HT1080 (cell line): ENCODE measurements at regions not wholly inside any gene's neighbourhood (a gene's known extent, or its start where the extent isn't known, plus 50 kb on each side); places are given as distances from the start of the nearest gene placed in this dataset.

Source experiments
- DNase-seq: peaks from one replicate; pipeline ENCODE4 v3.0.0-alpha.2; 2015; ENCODE audit warnings: low read depth

GRCh38 chr2:238669581-238670080, 178.3 kb upstream of the TWIST2 start:
- no peak for DNase-seq

- no peak for DNase-seq
Observed at GRCh38 chr2:238670111-238670585, 177.7 kb upstream of the TWIST2 start.

- no peak for DNase-seq
Observed at GRCh38 chr2:238682536-238682935, 165.3 kb upstream of the TWIST2 start.

- peak; percentile 86 for DNase-seq
Observed at GRCh38 chr2:238684362-238685326, 163.2 kb upstream of the TWIST2 start.

- no peak for DNase-seq
Observed at GRCh38 chr2:238685327-238685709, 162.6 kb upstream of the TWIST2 start.

GRCh38 chr2:238685713-238686112, 162.2 kb upstream of the TWIST2 start:
- no peak for DNase-seq

- DNase-seq: no peak
Observed at GRCh38 chr2:238686223-238686622, 161.7 kb upstream of the TWIST2 start.

- no peak for DNase-seq
Observed at GRCh38 chr2:238688193-238689153, 159.4 kb upstream of the TWIST2 start.

- DNase-seq: no peak
Observed at GRCh38 chr2:238689331-238689730, 158.6 kb upstream of the TWIST2 start.

- DNase-seq: no peak
Observed at GRCh38 chr2:238689871-238690389, 158.0 kb upstream of the TWIST2 start.

- no peak for DNase-seq
Observed at GRCh38 chr2:238690511-238690910, 157.4 kb upstream of the TWIST2 start.

GRCh38 chr2:238691596-238692491, 156.0 kb upstream of the TWIST2 start:
- DNase-seq: no peak

GRCh38 chr2:238692562-238692961, 155.3 kb upstream of the TWIST2 start:
- DNase-seq: no peak

- DNase-seq: no peak
Observed at GRCh38 chr2:238693337-238694093, 154.4 kb upstream of the TWIST2 start.

GRCh38 chr2:238694136-238694755, 153.6 kb upstream of the TWIST2 start:
- no peak for DNase-seq

- DNase-seq: no peak
Observed at GRCh38 chr2:238694922-238695321, 153.0 kb upstream of the TWIST2 start.

GRCh38 chr2:238695538-238695937, 152.3 kb upstream of the TWIST2 start:
- no peak for DNase-seq

GRCh38 chr2:238696331-238696730, 151.6 kb upstream of the TWIST2 start:
- no peak for DNase-seq

GRCh38 chr2:238696786-238697185, 151.1 kb upstream of the TWIST2 start:
- DNase-seq: no peak
